KMS-11 (cell line): ENCODE measurements at regions not wholly inside any gene's neighbourhood (a gene's known extent, or its start where the extent isn't known, plus 50 kb on each side); places are given as distances from the start of the nearest gene placed in this dataset.

Experiments
- H2AFZ ChIP-seq: fragments of 200-600 bp; sonication (generic); 2 replicates; pipeline ENCODE4 v1.6.1; 2016; ENCODE audit warnings: antibody characterized with exemption, mixed run types, low read depth
- H3K27ac ChIP-seq: fragments of 200-600 bp; sonication (generic); 2 replicates; pipeline ENCODE4 v1.6.1; 2016; ENCODE audit warnings: mild to moderate bottlenecking, mixed run types
- H3K27me3 ChIP-seq: fragments of 200-600 bp; sonication (generic); 2 replicates; pipeline ENCODE4 v1.6.1; 2017; ENCODE audit warnings: mild to moderate bottlenecking, low read depth, mixed run types, moderate library complexity; ENCODE audit not compliant: insufficient read depth
- H3K36me3 ChIP-seq: fragments of 200-600 bp; sonication (generic); 2 replicates; pipeline ENCODE4 v1.6.1; 2017; ENCODE audit warnings: mild to moderate bottlenecking, mixed run types; ENCODE audit not compliant: insufficient read depth
- H3K4me1 ChIP-seq: fragments of 200-600 bp; sonication (generic); 2 replicates; pipeline ENCODE4 v1.6.1; 2016; ENCODE audit warnings: mild to moderate bottlenecking, low read depth, mixed run types; ENCODE audit not compliant: poor library complexity, severe bottlenecking
- H3K4me2 ChIP-seq: fragments of 200-600 bp; sonication (generic); 2 replicates; pipeline ENCODE4 v1.7.0; 2016; ENCODE audit warnings: mild to moderate bottlenecking, mixed run types
- H3K4me3 ChIP-seq: fragments of 200-600 bp; sonication (generic); IDR thresholded peaks from 2 replicates; pipeline ENCODE4 v1.6.1; 2017; ENCODE audit warnings: low read depth, low read length, mixed read lengths; ENCODE audit not compliant: insufficient read depth
- H3K79me2 ChIP-seq: fragments of 200-600 bp; sonication (generic); 2 replicates; pipeline ENCODE4 v1.6.1; 2016; ENCODE audit warnings: low read depth, mixed run types; ENCODE audit not compliant: insufficient read depth
- H3K9ac ChIP-seq: fragments of 200-600 bp; sonication (generic); 2 replicates; pipeline ENCODE4 v1.6.1; 2016; ENCODE audit warnings: mild to moderate bottlenecking, mixed run types
- H4K20me1 ChIP-seq: fragments of 200-600 bp; sonication (generic); 2 replicates; pipeline ENCODE4 v1.6.1; 2016; ENCODE audit warnings: mild to moderate bottlenecking, mixed run types; ENCODE audit not compliant: insufficient read depth
- TF ChIP-seq, protein P1 (sequence below): fragments of 200-600 bp; sonication (generic); conservative IDR thresholded peaks from 2 replicates; pipeline ENCODE4 v1.6.1; 2017; ENCODE audit warnings: low read depth, mild to moderate bottlenecking, antibody characterized with exemption, low read length, moderate library complexity, mixed read lengths

DNA sequence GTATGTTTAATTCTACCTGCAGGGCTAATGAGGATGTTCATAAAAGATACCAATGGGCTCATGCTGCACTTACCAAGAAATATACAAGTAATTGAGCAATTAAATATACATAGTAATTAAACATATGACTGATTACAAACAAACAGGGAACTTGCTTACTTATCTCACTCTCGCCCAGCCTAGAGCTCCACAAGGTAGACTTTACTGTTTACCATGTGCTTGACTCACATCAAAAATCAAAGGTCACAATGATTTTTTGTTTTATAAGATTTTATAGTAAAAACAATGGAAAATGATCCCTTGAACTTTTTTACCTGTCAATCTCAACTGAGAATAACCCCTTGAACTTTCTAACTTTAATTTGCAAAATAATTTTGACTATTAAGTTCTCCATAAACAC lies 1395.1 kb downstream of the SUCLG1 start:
- no peaks in the 10 kb centered on the region for H3K27me3 ChIP-seq
- no peak overlapping the region for H3K9ac ChIP-seq
- H3K27ac ChIP-seq: no peak overlapping the region
- TF ChIP-seq, protein P1, sequence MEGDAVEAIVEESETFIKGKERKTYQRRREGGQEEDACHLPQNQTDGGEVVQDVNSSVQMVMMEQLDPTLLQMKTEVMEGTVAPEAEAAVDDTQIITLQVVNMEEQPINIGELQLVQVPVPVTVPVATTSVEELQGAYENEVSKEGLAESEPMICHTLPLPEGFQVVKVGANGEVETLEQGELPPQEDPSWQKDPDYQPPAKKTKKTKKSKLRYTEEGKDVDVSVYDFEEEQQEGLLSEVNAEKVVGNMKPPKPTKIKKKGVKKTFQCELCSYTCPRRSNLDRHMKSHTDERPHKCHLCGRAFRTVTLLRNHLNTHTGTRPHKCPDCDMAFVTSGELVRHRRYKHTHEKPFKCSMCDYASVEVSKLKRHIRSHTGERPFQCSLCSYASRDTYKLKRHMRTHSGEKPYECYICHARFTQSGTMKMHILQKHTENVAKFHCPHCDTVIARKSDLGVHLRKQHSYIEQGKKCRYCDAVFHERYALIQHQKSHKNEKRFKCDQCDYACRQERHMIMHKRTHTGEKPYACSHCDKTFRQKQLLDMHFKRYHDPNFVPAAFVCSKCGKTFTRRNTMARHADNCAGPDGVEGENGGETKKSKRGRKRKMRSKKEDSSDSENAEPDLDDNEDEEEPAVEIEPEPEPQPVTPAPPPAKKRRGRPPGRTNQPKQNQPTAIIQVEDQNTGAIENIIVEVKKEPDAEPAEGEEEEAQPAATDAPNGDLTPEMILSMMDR: no peak
- no peaks in the 10 kb centered on the region for H4K20me1 ChIP-seq
- no peak overlapping the region for H3K4me3 ChIP-seq
- no peak overlapping the region for H3K4me2 ChIP-seq
- H2AFZ ChIP-seq: no peak overlapping the region
- no peaks in the 10 kb centered on the region for H3K36me3 ChIP-seq
- no peaks in the 10 kb centered on the region for H3K4me1 ChIP-seq
- no peaks in the 10 kb centered on the region for H3K79me2 ChIP-seq

DNA sequence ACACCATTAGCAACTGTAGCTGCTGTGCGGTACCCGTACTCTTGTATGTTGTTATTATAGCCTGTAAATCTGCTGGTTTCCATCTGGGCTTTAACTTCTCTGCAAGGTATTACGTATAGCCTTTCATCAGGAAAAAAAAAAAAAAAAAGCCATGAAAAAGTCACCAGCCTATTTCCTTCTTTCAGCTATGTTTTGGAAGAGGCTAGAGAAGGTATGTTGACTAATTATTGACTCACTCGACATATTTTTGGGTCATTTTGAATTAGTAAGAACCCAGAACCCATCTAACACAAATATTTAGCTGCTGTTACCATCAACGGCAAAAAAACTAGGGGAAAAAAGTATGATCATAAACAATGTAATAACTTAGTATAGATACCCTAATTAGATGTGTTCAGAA lies 1395.6 kb downstream of the SUCLG1 start:
- Histone ChIP-seq H3K4me1 (no peaks in the 10 kb centered on the region), H3K79me2 (no peaks in the 10 kb centered on the region), H3K4me3 (no peak overlapping the region), H3K27me3 (no peaks in the 10 kb centered on the region), H3K27ac (no peak overlapping the region), H3K4me2 (no peak overlapping the region), H3K9ac (no peak overlapping the region), H2AFZ (no peak overlapping the region), H4K20me1 (no peaks in the 10 kb centered on the region), H3K36me3 (no peaks in the 10 kb centered on the region)
- TF ChIP-seq, protein P1: no peak

DNA sequence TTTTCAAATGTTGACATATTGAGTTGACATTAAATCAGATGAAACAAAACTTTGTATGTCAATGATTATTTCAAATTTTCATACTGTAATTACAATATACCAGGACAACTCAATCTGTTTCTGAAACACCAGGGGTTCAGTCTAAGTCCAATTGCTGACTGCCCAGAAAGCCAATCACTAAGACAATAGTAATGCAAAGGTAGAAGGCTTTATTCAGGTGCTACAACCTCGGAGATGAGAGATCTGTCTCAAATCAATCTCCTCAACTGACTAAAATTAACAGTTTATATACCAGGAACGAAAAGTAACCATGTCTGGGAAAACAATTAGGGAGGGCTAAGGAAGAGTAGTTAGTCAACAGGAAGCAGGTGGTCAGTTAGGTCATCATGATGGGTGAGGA lies 1400.4 kb downstream of the SUCLG1 start:
- Histone ChIP-seq H3K27ac (no peak overlapping the region), H4K20me1 (no peaks in the 10 kb centered on the region), H2AFZ (no peak overlapping the region), H3K4me1 (no peaks in the 10 kb centered on the region), H3K4me3 (no peak overlapping the region), H3K79me2 (no peaks in the 10 kb centered on the region), H3K4me2 (no peak overlapping the region), H3K27me3 (no peaks in the 10 kb centered on the region), H3K36me3 (no peaks in the 10 kb centered on the region), H3K9ac (no peak overlapping the region)
- TF ChIP-seq, protein P1: no peak

DNA sequence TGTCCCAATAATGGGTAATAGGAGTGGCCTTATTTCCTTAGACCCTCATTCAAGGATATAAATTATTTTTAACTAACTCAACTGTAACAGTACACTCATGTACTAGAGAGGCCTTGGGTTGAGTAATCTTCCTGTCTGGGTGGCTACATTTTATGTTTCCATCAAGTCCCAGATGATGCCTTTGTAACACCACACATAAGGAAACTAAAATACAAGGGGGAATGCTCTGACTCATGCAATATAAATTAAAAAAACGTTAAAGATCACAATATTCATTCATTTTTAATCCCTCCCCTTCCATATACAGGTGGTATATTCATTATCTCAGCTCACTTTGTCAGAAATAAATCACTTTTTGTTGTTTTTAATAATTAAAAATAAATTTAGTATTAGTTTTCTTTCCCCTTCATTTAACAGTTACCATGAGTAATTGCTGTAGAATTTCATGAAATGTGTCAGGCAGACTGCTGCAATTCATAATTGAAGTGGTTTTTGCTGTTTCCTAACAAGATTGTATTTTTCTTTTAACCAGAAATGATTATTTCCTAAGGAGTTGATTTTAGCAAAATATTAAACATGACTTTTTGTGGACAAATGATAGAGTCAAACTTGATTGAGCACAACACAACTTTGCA lies 1403.6 kb downstream of the SUCLG1 start:
- H3K27me3 ChIP-seq: no peaks in the 10 kb centered on the region
- H3K79me2 ChIP-seq: no peaks in the 10 kb centered on the region
- H3K4me3 ChIP-seq: no peak overlapping the region
- no peak overlapping the region for H2AFZ ChIP-seq
- H3K36me3 ChIP-seq: no peaks in the 10 kb centered on the region
- no peak overlapping the region for H3K9ac ChIP-seq
- TF ChIP-seq, protein P1: no peak
- H4K20me1 ChIP-seq: no peaks in the 10 kb centered on the region
- no peaks in the 10 kb centered on the region for H3K4me1 ChIP-seq
- no peak overlapping the region for H3K4me2 ChIP-seq
- no peak overlapping the region for H3K27ac ChIP-seq
